H1 (cell line): ENCODE measurements at regions not wholly inside any gene's neighbourhood (a gene's known extent, or its start where the extent isn't known, plus 50 kb on each side); places are given as distances from the start of the nearest gene placed in this dataset.

Experiments used
- CTCF ChIA-PET: fragments of 300-600 bp; sonication (Branson Sonifier 250); formaldehyde crosslinking; loops from one replicate; lab custom pipeline; 2021; ENCODE audit not compliant: partially characterized antibody; lab: Charles Lee
- POLR2A ChIA-PET: fragments of 300-600 bp; sonication (Branson Sonifier 250); formaldehyde crosslinking; loops from one replicate; lab custom pipeline; 2021; ENCODE audit warnings: inconsistent platforms; ENCODE audit not compliant: partially characterized antibody; lab: Charles Lee
- DNase-seq, 2 experiments: peaks; one replicate each; pipeline versions ENCODE4 v3.0.0 to v3.0.0-alpha.2; 2010 to 2022; ENCODE audit warnings: low spot score in 2 of 2, low read depth in 1 of 2, mixed read lengths in 1 of 2
- FAIRE-seq: peaks from 2 replicates; lab custom pipeline; 2011; peaks lifted over from hg19 to GRCh38; lab: Jason Lieb, UNC
- H2AFZ ChIP-seq: 2 replicates; pipeline ENCODE4 v1.8.1; 2012; ENCODE audit warnings: low read length, inconsistent platforms
- H2AK5ac ChIP-seq: 2 replicates; pipeline ENCODE4 v1.6.1; 2013; ENCODE audit warnings: low read depth, low read length
- H2BK120ac ChIP-seq: replicated peaks from 2 replicates; pipeline ENCODE3; 2013; ENCODE audit warnings: low read depth, low read length, inconsistent platforms
- H2BK12ac ChIP-seq: 2 replicates; pipeline ENCODE4 v1.6.1; 2013; ENCODE audit warnings: low read depth, low read length
- H2BK15ac ChIP-seq: 2 replicates; pipeline ENCODE4 v1.6.1; 2013; ENCODE audit warnings: low read length
- H2BK20ac ChIP-seq: 2 replicates; pipeline ENCODE4 v1.6.1; 2013; ENCODE audit warnings: low read length
- H2BK5ac ChIP-seq: 2 replicates; pipeline ENCODE4 v1.6.1; 2013; ENCODE audit warnings: low read depth, low read length
- H3K14ac ChIP-seq: 2 replicates; pipeline ENCODE4 v1.6.1; 2013; ENCODE audit warnings: inconsistent platforms; ENCODE audit not compliant: insufficient read length
- H3K18ac ChIP-seq: 2 replicates; pipeline ENCODE4 v1.6.1; 2013; ENCODE audit warnings: low read length; ENCODE audit errors: extremely low read depth
- H3K23ac ChIP-seq: 2 replicates; pipeline ENCODE4 v1.6.1; 2013; ENCODE audit warnings: inconsistent platforms; ENCODE audit not compliant: insufficient read length
- H3K23me2 ChIP-seq: 2 replicates; pipeline ENCODE4 v1.6.1; 2013; ENCODE audit warnings: low read depth, low read length
- H3K27ac ChIP-seq: 2 replicates; pipeline ENCODE4 v1.6.1; 2011; ENCODE audit warnings: low read depth, low read length, inconsistent platforms
- H3K27me3 ChIP-seq, 4 experiments: replicated peaks in 1 of 4; 1 replicate in 1 of 4; 2 replicates in 3 of 4; pipeline versions ENCODE4 v1.6.1 to v1.8.1; 2011 to 2013; ENCODE audit warnings: low read length in 3 of 4, mild to moderate bottlenecking in 3 of 4, inconsistent platforms in 2 of 4, mixed read lengths in 2 of 4, moderate library complexity in 1 of 4; ENCODE audit not compliant: control insufficient read depth in 3 of 4, insufficient read depth in 3 of 4; ENCODE audit errors: extremely low read depth in 1 of 4
- H3K36me3 ChIP-seq, 4 experiments: 2 replicates each; pipeline versions ENCODE4 v1.6.1 to v1.8.1; 2011 to 2013; ENCODE audit warnings: mild to moderate bottlenecking in 4 of 4, low read length in 3 of 4, moderate library complexity in 2 of 4, control low read depth in 1 of 4, inconsistent platforms in 1 of 4; ENCODE audit not compliant: insufficient read depth in 4 of 4, control insufficient read depth in 2 of 4
- H3K4ac ChIP-seq: replicated peaks from 2 replicates; pipeline ENCODE3; 2013; ENCODE audit warnings: low read length, low read depth, mixed read lengths, inconsistent platforms; ENCODE audit not compliant: insufficient read length
- H3K4me1 ChIP-seq, 4 experiments: replicated peaks in 1 of 4; 1 replicate in 1 of 4; 2 replicates in 3 of 4; pipeline versions ENCODE4 v1.6.1 to v1.8.1; 2011 to 2013; ENCODE audit warnings: low read length in 3 of 4, inconsistent platforms in 2 of 4, mixed read lengths in 1 of 4; ENCODE audit not compliant: insufficient read depth in 4 of 4, control insufficient read depth in 3 of 4
- H3K4me2 ChIP-seq, 2 experiments: 2 replicates each; pipeline versions ENCODE4 v1.6.1 to v1.8.1; 2011 to 2013; ENCODE audit warnings: low read depth in 2 of 2, low read length in 2 of 2, control low read depth in 1 of 2, inconsistent platforms in 1 of 2, mild to moderate bottlenecking in 1 of 2; ENCODE audit not compliant: insufficient read depth in 1 of 2
- H3K4me3 ChIP-seq, 4 experiments: fragments of 200-600, 300-600 bp in 1 of 4; sonication (generic), shearing (Covaris generic), sonication (Bioruptor Twin) in 1 of 4; 2 replicates each; pipeline versions ENCODE4 v1.5.1 to v1.8.1; 2011 to 2016; ENCODE audit warnings: low read length in 4 of 4, low read depth in 3 of 4, control low read depth in 2 of 4, inconsistent platforms in 2 of 4, mild to moderate bottlenecking in 2 of 4, mixed read lengths in 1 of 4, moderate library complexity in 1 of 4; ENCODE audit not compliant: insufficient read depth in 2 of 4; ENCODE audit errors: extremely low read depth in 1 of 4
- H3K56ac ChIP-seq: replicated peaks from 2 replicates; pipeline ENCODE3; 2013; ENCODE audit warnings: low read depth, mild to moderate bottlenecking, mixed read lengths, low read length, inconsistent platforms; ENCODE audit not compliant: insufficient read length
- H3K79me1 ChIP-seq: 2 replicates; pipeline ENCODE4 v1.6.1; 2013; ENCODE audit warnings: low read depth, low read length, control low read depth
- H3K79me2 ChIP-seq, 2 experiments: 2 replicates each; pipeline versions ENCODE4 v1.6.1 to v1.8.1; 2012 to 2013; ENCODE audit warnings: low read length in 2 of 2, mild to moderate bottlenecking in 2 of 2, inconsistent platforms in 1 of 2; ENCODE audit not compliant: insufficient read depth in 2 of 2, control insufficient read depth in 1 of 2
- H3K9ac ChIP-seq, 4 experiments: replicated peaks in 1 of 4; 1 replicate in 1 of 4; 2 replicates in 3 of 4; pipeline versions ENCODE4 v1.6.1 to v1.8.1; 2011 to 2013; ENCODE audit warnings: low read depth in 3 of 4, low read length in 3 of 4, control low read depth in 2 of 4, mild to moderate bottlenecking in 2 of 4, moderate library complexity in 2 of 4, inconsistent platforms in 1 of 4; ENCODE audit errors: extremely low read depth in 1 of 4
- H3K9me3 ChIP-seq, 2 experiments: 2 replicates each; pipeline versions ENCODE4 v1.6.1 to v1.8.1; 2012 to 2013; ENCODE audit warnings: mild to moderate bottlenecking in 2 of 2, moderate library complexity in 2 of 2, control low read depth in 1 of 2, inconsistent platforms in 1 of 2, low read depth in 1 of 2, low read length in 1 of 2, mixed read lengths in 1 of 2; ENCODE audit not compliant: insufficient read depth in 2 of 2
- H4K20me1 ChIP-seq, 2 experiments: replicated peaks in 1 of 2; 2 replicates each; pipeline versions ENCODE3 to v1.8.1; 2011 to 2013; ENCODE audit warnings: inconsistent platforms in 2 of 2, low read length in 2 of 2, mild to moderate bottlenecking in 1 of 2; ENCODE audit not compliant: insufficient read depth in 2 of 2, control insufficient read depth in 1 of 2
- H4K5ac ChIP-seq: 2 replicates; pipeline ENCODE4 v1.6.1; 2013; ENCODE audit warnings: low read length, low read depth, mixed read lengths, inconsistent platforms; ENCODE audit not compliant: insufficient read length
- H4K8ac ChIP-seq: 2 replicates; pipeline ENCODE4 v1.8.0; 2013; ENCODE audit warnings: mild to moderate bottlenecking, moderate library complexity, low read length, inconsistent platforms; ENCODE audit not compliant: insufficient read depth; ENCODE audit errors: extremely low read depth
- H4K91ac ChIP-seq: replicated peaks from 2 replicates; pipeline ENCODE3; 2013; ENCODE audit warnings: low read length, mixed read lengths, inconsistent platforms; ENCODE audit not compliant: insufficient read length
- BRCA1 ChIP-seq: IDR thresholded peaks from 2 replicates; pipeline ENCODE4 v1.6.1; 2012; ENCODE audit warnings: low read depth, low read length, improper control_type of control experiment
- CTBP2 ChIP-seq: IDR thresholded peaks from 2 replicates; pipeline ENCODE4 v1.7.0; 2011; ENCODE audit warnings: borderline replicate concordance, mild to moderate bottlenecking, moderate library complexity, mixed read lengths, low read length; ENCODE audit not compliant: insufficient read depth, insufficient read length
- EGR1 ChIP-seq: IDR thresholded peaks from 2 replicates; pipeline ENCODE4 v1.6.1; 2011; ENCODE audit warnings: low read depth, low read length, borderline replicate concordance
- FOSL1 ChIP-seq: IDR thresholded peaks from 2 replicates; pipeline ENCODE4 v1.6.1; 2011; ENCODE audit warnings: mild to moderate bottlenecking, low read depth, low read length, moderate library complexity; ENCODE audit not compliant: insufficient read depth
- GTF2F1 ChIP-seq: IDR thresholded peaks from 2 replicates; pipeline ENCODE4 v1.6.1; 2012; ENCODE audit warnings: low read depth, low read length, improper control_type of control experiment, borderline replicate concordance
- HDAC6 ChIP-seq: IDR thresholded peaks from one replicate; pipeline ENCODE4 v1.7.1; 2012; ENCODE audit warnings: low read depth, mild to moderate bottlenecking, inconsistent platforms, low read length, moderate library complexity
- JUN ChIP-seq: IDR thresholded peaks from 2 replicates; pipeline ENCODE4 v1.6.1; 2011; ENCODE audit warnings: low read depth, mild to moderate bottlenecking, improper control_type of control experiment, low read length
- RBBP5 ChIP-seq: IDR thresholded peaks from 2 replicates; pipeline ENCODE4 v1.7.1; 2012; ENCODE audit warnings: low read depth, mild to moderate bottlenecking, inconsistent platforms, low read length, moderate library complexity, borderline replicate concordance
- SP1 ChIP-seq: IDR thresholded peaks from 2 replicates; pipeline ENCODE4 v1.6.1; 2011; ENCODE audit warnings: low read depth, low read length
- SP2 ChIP-seq: IDR thresholded peaks from 2 replicates; pipeline ENCODE4 v1.6.1; 2012; ENCODE audit warnings: mild to moderate bottlenecking, low read length, inconsistent platforms
- TEAD4 ChIP-seq: IDR thresholded peaks from 2 replicates; pipeline ENCODE4 v1.6.1; 2012; ENCODE audit warnings: low read depth, low read length, inconsistent platforms, mixed read lengths
- YY1 ChIP-seq: IDR thresholded peaks from 2 replicates; pipeline ENCODE4 v1.6.1; 2011; ENCODE audit warnings: low read depth, mild to moderate bottlenecking, low read length
- WGBS, 2 experiments: shearing (Covaris generic) in 1 of 2; methylation state at CpG; one replicate each; pipeline versions ENCODE4 v1.1.6 to v1.1.7; 2013 to 2015; ENCODE audit warnings: low lambda C conversion rate in 2 of 2, mixed read lengths in 2 of 2, inconsistent platforms in 1 of 2, low coverage in 1 of 2, missing lambda C conversion rate in 1 of 2; ENCODE audit not compliant: insufficient replicate concordance in 2 of 2, insufficient coverage in 1 of 2, insufficient read length in 1 of 2; ENCODE audit errors: extremely low coverage in 1 of 2, missing lambda C conversion rate in 1 of 2; 5-methylcytosine and 5-hydroxymethylcytosine counted together

GRCh38 chr3:156764751-156765150, 61.4 kb upstream of the LEKR1 start:
- Histone ChIP-seq H3K23me2 (no peaks in the 10 kb centered on the region), H2AFZ (no peak overlapping the region), H3K27ac (no peak overlapping the region), H2BK12ac (no peak overlapping the region), H2BK15ac (no peak overlapping the region), H4K20me1 (no peaks in the 10 kb centered on the region), H2BK20ac (no peak overlapping the region), H3K4me3 (no peak overlapping the region), H4K8ac (no peak overlapping the region), H2BK120ac (no peak overlapping the region), H4K91ac (no peak overlapping the region), H3K79me1 (no peaks in the 10 kb centered on the region), H3K18ac (no peak overlapping the region), H3K23ac (no peak overlapping the region), H3K4me1 (no peaks in the 10 kb centered on the region; a peak in 1 of 7 replicates), H3K9ac (no peak overlapping the region), H3K56ac (no peak overlapping the region), H3K9me3 (no peaks in the 10 kb centered on the region), H3K14ac (no peak overlapping the region), H3K79me2 (no peaks in the 10 kb centered on the region), H2BK5ac (no peak overlapping the region), H2AK5ac (no peak overlapping the region), H3K36me3 (no peaks in the 10 kb centered on the region), H3K4ac (no peak overlapping the region), H4K5ac (no peak overlapping the region), H3K27me3 (no peaks in the 10 kb centered on the region), H3K4me2 (no peak overlapping the region)
- 83% methylated on average over 1 of the region's 1 CpG; no CpG with 5 or more reads in 1 of the 2 experiments for WGBS, 2 experiments
- POLR2A ChIA-PET, result no interaction called here
- CTCF ChIA-PET, result no interaction called here
- no peak for DNase-seq
- FAIRE-seq, result no peak
- no peak for TF ChIP-seq TEAD4
- no peak for TF ChIP-seq BRCA1
- TF ChIP-seq HDAC6, result no peak
- TF ChIP-seq RBBP5, result no peak
- TF ChIP-seq EGR1, result no peak
- no peak for TF ChIP-seq SP1
- no peak for TF ChIP-seq CTBP2
- no peak for TF ChIP-seq YY1
- no peak for TF ChIP-seq GTF2F1
- TF ChIP-seq SP2, result no peak
- TF ChIP-seq JUN, result no peak
- TF ChIP-seq FOSL1, result no peak
